ENCODE measurements at regions not wholly inside any gene's neighbourhood (a gene's known extent, or its start where the extent isn't known, plus 50 kb on each side); places are given as distances from the start of the nearest gene placed in this dataset.
A peak's percentile ranks its signal among the peaks of the same experiment; 100 is the strongest.

DNA sequence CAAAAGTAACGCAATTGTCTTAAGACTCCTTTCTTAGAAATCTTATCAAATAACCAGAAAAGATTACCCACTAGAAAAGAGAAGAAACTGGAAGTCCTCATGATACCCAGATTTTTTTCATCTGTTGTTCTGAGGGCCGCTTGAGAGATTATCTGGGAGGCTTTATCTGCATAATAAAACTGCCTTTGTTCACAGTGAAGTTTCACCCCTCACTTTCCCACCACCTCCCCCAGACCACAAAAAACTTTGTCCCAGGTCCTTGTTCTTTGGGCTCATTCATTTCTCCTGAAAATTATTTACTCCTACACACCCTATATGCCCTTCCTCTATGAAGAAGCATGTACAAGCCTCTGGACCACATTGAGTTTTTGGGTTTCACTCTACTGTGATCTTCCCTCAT is 745.1 kb upstream of the COBL start (continued):
- TF ChIP-seq, protein P1, sequence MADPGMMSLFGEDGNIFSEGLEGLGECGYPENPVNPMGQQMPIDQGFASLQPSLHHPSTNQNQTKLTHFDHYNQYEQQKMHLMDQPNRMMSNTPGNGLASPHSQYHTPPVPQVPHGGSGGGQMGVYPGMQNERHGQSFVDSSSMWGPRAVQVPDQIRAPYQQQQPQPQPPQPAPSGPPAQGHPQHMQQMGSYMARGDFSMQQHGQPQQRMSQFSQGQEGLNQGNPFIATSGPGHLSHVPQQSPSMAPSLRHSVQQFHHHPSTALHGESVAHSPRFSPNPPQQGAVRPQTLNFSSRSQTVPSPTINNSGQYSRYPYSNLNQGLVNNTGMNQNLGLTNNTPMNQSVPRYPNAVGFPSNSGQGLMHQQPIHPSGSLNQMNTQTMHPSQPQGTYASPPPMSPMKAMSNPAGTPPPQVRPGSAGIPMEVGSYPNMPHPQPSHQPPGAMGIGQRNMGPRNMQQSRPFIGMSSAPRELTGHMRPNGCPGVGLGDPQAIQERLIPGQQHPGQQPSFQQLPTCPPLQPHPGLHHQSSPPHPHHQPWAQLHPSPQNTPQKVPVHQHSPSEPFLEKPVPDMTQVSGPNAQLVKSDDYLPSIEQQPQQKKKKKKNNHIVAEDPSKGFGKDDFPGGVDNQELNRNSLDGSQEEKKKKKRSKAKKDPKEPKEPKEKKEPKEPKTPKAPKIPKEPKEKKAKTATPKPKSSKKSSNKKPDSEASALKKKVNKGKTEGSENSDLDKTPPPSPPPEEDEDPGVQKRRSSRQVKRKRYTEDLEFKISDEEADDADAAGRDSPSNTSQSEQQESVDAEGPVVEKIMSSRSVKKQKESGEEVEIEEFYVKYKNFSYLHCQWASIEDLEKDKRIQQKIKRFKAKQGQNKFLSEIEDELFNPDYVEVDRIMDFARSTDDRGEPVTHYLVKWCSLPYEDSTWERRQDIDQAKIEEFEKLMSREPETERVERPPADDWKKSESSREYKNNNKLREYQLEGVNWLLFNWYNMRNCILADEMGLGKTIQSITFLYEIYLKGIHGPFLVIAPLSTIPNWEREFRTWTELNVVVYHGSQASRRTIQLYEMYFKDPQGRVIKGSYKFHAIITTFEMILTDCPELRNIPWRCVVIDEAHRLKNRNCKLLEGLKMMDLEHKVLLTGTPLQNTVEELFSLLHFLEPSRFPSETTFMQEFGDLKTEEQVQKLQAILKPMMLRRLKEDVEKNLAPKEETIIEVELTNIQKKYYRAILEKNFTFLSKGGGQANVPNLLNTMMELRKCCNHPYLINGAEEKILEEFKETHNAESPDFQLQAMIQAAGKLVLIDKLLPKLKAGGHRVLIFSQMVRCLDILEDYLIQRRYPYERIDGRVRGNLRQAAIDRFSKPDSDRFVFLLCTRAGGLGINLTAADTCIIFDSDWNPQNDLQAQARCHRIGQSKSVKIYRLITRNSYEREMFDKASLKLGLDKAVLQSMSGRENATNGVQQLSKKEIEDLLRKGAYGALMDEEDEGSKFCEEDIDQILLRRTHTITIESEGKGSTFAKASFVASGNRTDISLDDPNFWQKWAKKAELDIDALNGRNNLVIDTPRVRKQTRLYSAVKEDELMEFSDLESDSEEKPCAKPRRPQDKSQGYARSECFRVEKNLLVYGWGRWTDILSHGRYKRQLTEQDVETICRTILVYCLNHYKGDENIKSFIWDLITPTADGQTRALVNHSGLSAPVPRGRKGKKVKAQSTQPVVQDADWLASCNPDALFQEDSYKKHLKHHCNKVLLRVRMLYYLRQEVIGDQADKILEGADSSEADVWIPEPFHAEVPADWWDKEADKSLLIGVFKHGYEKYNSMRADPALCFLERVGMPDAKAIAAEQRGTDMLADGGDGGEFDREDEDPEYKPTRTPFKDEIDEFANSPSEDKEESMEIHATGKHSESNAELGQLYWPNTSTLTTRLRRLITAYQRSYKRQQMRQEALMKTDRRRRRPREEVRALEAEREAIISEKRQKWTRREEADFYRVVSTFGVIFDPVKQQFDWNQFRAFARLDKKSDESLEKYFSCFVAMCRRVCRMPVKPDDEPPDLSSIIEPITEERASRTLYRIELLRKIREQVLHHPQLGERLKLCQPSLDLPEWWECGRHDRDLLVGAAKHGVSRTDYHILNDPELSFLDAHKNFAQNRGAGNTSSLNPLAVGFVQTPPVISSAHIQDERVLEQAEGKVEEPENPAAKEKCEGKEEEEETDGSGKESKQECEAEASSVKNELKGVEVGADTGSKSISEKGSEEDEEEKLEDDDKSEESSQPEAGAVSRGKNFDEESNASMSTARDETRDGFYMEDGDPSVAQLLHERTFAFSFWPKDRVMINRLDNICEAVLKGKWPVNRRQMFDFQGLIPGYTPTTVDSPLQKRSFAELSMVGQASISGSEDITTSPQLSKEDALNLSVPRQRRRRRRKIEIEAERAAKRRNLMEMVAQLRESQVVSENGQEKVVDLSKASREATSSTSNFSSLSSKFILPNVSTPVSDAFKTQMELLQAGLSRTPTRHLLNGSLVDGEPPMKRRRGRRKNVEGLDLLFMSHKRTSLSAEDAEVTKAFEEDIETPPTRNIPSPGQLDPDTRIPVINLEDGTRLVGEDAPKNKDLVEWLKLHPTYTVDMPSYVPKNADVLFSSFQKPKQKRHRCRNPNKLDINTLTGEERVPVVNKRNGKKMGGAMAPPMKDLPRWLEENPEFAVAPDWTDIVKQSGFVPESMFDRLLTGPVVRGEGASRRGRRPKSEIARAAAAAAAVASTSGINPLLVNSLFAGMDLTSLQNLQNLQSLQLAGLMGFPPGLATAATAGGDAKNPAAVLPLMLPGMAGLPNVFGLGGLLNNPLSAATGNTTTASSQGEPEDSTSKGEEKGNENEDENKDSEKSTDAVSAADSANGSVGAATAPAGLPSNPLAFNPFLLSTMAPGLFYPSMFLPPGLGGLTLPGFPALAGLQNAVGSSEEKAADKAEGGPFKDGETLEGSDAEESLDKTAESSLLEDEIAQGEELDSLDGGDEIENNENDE (IDR thresholded peaks at IDR 0.05; ENCODE audit: insufficient replicate concordance, low read length) = no peak
- no peak for TF ChIP-seq SUZ12 (IDR thresholded peaks at IDR 0.05; ENCODE audit: low read length)
- TF ChIP-seq, protein P2, sequence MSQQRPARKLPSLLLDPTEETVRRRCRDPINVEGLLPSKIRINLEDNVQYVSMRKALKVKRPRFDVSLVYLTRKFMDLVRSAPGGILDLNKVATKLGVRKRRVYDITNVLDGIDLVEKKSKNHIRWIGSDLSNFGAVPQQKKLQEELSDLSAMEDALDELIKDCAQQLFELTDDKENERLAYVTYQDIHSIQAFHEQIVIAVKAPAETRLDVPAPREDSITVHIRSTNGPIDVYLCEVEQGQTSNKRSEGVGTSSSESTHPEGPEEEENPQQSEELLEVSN (IDR thresholded peaks at IDR 0.05) = no peak
- TF ChIP-seq ASH2L (IDR thresholded peaks at IDR 0.05; ENCODE audit: low read length) = peak; percentile 19
- TF ChIP-seq RXRA (IDR thresholded peaks at IDR 0.05; ENCODE audit: insufficient read depth, low read depth, low read length) = no peak
- no peak for TF ChIP-seq KDM1A (IDR thresholded peaks at IDR 0.05; ENCODE audit: borderline replicate concordance, low read length)
- no peak for TF ChIP-seq RAD21 (IDR thresholded peaks at IDR 0.05 in 1 of 2, conservative IDR thresholded peaks at IDR 0.05 in 1 of 2; ENCODE audit: low read depth in 2 of 2, low read length in 2 of 2)

All from H1 (cell line).